ENCODE measurements at regions not wholly inside any gene's neighbourhood (a gene's known extent, or its start where the extent isn't known, plus 50 kb on each side); places are given as distances from the start of the nearest gene placed in this dataset.

DNA sequence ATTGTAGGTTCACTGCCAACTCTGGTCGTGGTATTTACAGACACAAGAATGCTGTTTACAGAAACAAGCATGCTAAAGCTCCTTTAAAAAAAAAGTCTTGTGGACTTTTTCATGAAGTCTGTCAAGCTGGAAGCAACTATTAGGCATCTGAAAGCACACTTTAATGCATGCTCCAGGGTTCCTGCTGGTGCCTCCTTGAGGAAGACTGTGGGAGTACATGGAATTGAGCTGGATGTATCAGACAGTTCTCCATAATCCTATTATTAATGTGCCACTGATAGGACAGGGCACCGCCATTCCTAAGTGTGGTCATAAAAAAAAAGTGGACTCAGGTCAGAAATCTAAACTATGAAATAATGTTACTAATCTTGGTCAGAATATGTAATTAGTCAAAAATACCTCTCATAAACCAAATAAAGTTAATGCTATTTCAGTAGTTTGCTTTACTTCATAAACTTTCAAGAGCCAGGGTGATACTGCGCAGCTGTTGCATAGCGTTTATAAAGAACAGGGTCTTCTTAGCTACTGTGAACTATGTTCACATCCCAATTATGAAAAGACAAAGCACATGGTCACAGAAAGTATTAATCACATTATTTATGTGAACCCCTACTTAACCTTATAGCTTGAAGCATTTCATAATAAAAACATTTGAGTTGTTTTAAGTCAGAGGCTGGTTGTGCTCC lies 390.8 kb upstream of the PTGER4 start:
- DNase-seq (ENCODE audit: low read depth, low spot score) (no peak), FAIRE-seq (no peak)
- TF ChIP-seq EZH2 (IDR thresholded peaks at IDR 0.05; ENCODE audit: low read length): no peak
- TF ChIP-seq, protein P1, sequence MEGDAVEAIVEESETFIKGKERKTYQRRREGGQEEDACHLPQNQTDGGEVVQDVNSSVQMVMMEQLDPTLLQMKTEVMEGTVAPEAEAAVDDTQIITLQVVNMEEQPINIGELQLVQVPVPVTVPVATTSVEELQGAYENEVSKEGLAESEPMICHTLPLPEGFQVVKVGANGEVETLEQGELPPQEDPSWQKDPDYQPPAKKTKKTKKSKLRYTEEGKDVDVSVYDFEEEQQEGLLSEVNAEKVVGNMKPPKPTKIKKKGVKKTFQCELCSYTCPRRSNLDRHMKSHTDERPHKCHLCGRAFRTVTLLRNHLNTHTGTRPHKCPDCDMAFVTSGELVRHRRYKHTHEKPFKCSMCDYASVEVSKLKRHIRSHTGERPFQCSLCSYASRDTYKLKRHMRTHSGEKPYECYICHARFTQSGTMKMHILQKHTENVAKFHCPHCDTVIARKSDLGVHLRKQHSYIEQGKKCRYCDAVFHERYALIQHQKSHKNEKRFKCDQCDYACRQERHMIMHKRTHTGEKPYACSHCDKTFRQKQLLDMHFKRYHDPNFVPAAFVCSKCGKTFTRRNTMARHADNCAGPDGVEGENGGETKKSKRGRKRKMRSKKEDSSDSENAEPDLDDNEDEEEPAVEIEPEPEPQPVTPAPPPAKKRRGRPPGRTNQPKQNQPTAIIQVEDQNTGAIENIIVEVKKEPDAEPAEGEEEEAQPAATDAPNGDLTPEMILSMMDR (optimal IDR thresholded peaks at IDR 0.05 in 1 of 3, IDR thresholded peaks at IDR 0.05 in 1 of 3, conservative IDR thresholded peaks at IDR 0.05 in 1 of 3; ENCODE audit: extremely low read depth in 1 of 3, insufficient read depth in 2 of 3, low read length in 3 of 3): peak in 2 of 3 experiments; percentile 25
- Histone ChIP-seq H2AFZ (ENCODE audit: control insufficient read depth, low read length) (no peak overlapping the region), H3K9ac (ENCODE audit: control insufficient read depth, extremely low read depth, insufficient read depth, low read length) (no peak overlapping the region), H3K9me3 (ENCODE audit: control insufficient read depth, low read depth, low read length) (no peaks in the 10 kb centered on the region), H3K36me3 (ENCODE audit: control insufficient read depth in 2 of 2, extremely low read depth in 1 of 2, insufficient read depth in 2 of 2, low read length in 2 of 2) (no peaks in the 10 kb centered on the region), H3K27me3 (ENCODE audit: control insufficient read depth, extremely low read depth, insufficient read depth, low read length) (no peaks in the 10 kb centered on the region), H3K4me2 (ENCODE audit: control insufficient read depth, extremely low read depth, insufficient read depth, low read depth, low read length) (no peak overlapping the region), H3K27ac (ENCODE audit: control insufficient read depth, insufficient read depth, low read length) (no peak overlapping the region), H3K9me1 (ENCODE audit: control insufficient read depth, extremely low read depth, insufficient read depth, low read length) (no peaks in the 10 kb centered on the region), H3K79me2 (ENCODE audit: control insufficient read depth, insufficient read depth, low read length) (no peaks in the 10 kb centered on the region), H3K4me3 (ENCODE audit: control insufficient read depth in 2 of 3, extremely low read depth in 1 of 3, insufficient read depth in 2 of 3, low read depth in 1 of 3, low read length in 3 of 3) (no peak overlapping the region), H3K4me1 (ENCODE audit: control insufficient read depth, extremely low read depth, insufficient read depth, low read length) (no peaks in the 10 kb centered on the region), H4K20me1 (ENCODE audit: control insufficient read depth, extremely low read depth, insufficient read depth, low read length) (no peaks in the 10 kb centered on the region)
- dilution Hi-C loops (cut with MboI; ENCODE audit: extremely low pct_ligation_motif_present, low sequenced_read_pairs): no loop called here

DNA sequence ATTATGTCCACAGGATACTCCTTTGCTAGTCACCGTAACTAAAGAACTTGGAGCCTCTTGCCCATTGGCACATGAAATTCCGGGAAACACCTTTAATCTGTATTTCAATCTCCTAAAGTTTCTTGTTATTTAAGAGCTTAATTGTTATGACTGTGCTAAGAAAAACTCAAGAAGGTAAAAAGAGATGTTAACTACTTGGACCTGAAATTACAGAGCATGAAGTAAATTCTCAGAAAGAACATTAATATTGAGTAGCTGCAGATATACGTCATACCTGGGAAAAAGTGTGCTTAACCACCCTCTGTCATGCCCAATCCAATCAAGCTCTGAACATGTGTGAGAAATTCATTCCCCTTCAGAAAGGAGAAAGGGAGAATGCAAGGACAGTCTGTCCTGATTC lies 394.9 kb upstream of the PTGER4 start:
- no peak overlapping the region for H3K4me3 ChIP-seq (ENCODE audit: control insufficient read depth in 2 of 3, extremely low read depth in 1 of 3, insufficient read depth in 2 of 3, low read depth in 1 of 3, low read length in 3 of 3)
- no peaks in the 10 kb centered on the region for H3K9me3 ChIP-seq (ENCODE audit: control insufficient read depth, low read depth, low read length)
- DNase-seq (ENCODE audit: low read depth, low spot score) (no peak), FAIRE-seq (no peak)
- H3K4me1 ChIP-seq (ENCODE audit: control insufficient read depth, extremely low read depth, insufficient read depth, low read length): no peaks in the 10 kb centered on the region
- no peaks in the 10 kb centered on the region for H3K79me2 ChIP-seq (ENCODE audit: control insufficient read depth, insufficient read depth, low read length)
- no peaks in the 10 kb centered on the region for H3K36me3 ChIP-seq (ENCODE audit: control insufficient read depth in 2 of 2, extremely low read depth in 1 of 2, insufficient read depth in 2 of 2, low read length in 2 of 2)
- no peak overlapping the region for H3K27ac ChIP-seq (ENCODE audit: control insufficient read depth, insufficient read depth, low read length)
- H4K20me1 ChIP-seq (ENCODE audit: control insufficient read depth, extremely low read depth, insufficient read depth, low read length): no peaks in the 10 kb centered on the region
- TF ChIP-seq EZH2 (IDR thresholded peaks at IDR 0.05; ENCODE audit: low read length): no peak
- TF ChIP-seq, protein P1 (optimal IDR thresholded peaks at IDR 0.05 in 1 of 3, IDR thresholded peaks at IDR 0.05 in 1 of 3, conservative IDR thresholded peaks at IDR 0.05 in 1 of 3; ENCODE audit: extremely low read depth in 1 of 3, insufficient read depth in 2 of 3, low read length in 3 of 3): no peak
- H3K9ac ChIP-seq (ENCODE audit: control insufficient read depth, extremely low read depth, insufficient read depth, low read length): no peak overlapping the region
- H2AFZ ChIP-seq (ENCODE audit: control insufficient read depth, low read length): no peak overlapping the region
- no peaks in the 10 kb centered on the region for H3K27me3 ChIP-seq (ENCODE audit: control insufficient read depth, extremely low read depth, insufficient read depth, low read length)
- dilution Hi-C loops (cut with MboI; ENCODE audit: extremely low pct_ligation_motif_present, low sequenced_read_pairs): no loop called here
- no peak overlapping the region for H3K4me2 ChIP-seq (ENCODE audit: control insufficient read depth, extremely low read depth, insufficient read depth, low read depth, low read length)
- H3K9me1 ChIP-seq (ENCODE audit: control insufficient read depth, extremely low read depth, insufficient read depth, low read length): no peaks in the 10 kb centered on the region
